ENCODE measurements at regions not wholly inside any gene's neighbourhood (a gene's known extent, or its start where the extent isn't known, plus 50 kb on each side); places are given as distances from the start of the nearest gene placed in this dataset.

DNA sequence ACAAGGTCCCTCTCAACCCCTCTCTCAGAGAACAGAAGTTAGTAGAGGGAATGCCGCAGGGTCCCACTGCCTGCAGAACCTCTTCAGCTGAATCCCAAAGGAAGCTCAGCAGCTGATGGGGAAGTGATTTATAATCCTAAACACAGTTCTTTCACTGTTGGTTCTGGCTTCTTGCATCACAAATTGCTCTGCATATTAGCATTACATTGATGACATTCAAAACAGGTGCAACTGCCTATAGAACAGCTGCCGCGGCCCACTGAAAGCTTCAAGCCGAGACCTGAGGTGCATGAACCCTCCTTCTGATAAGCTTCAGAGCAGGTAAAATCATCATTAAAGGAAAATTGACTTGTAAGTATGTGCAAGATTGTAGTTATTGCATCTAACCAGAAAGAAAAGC is 75.2 kb upstream of the KIRREL3 start:
- TF ChIP-seq EZH2 (IDR thresholded peaks at IDR 0.05; ENCODE audit: borderline replicate concordance, insufficient read depth, low read length, poor library complexity, severe bottlenecking), result no peak
- TF ChIP-seq, protein P1, sequence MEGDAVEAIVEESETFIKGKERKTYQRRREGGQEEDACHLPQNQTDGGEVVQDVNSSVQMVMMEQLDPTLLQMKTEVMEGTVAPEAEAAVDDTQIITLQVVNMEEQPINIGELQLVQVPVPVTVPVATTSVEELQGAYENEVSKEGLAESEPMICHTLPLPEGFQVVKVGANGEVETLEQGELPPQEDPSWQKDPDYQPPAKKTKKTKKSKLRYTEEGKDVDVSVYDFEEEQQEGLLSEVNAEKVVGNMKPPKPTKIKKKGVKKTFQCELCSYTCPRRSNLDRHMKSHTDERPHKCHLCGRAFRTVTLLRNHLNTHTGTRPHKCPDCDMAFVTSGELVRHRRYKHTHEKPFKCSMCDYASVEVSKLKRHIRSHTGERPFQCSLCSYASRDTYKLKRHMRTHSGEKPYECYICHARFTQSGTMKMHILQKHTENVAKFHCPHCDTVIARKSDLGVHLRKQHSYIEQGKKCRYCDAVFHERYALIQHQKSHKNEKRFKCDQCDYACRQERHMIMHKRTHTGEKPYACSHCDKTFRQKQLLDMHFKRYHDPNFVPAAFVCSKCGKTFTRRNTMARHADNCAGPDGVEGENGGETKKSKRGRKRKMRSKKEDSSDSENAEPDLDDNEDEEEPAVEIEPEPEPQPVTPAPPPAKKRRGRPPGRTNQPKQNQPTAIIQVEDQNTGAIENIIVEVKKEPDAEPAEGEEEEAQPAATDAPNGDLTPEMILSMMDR (IDR thresholded peaks at IDR 0.05; ENCODE audit: poor library complexity, severe bottlenecking), result no peak
- no peak for TF ChIP-seq POLR2AphosphoS5 (IDR thresholded peaks at IDR 0.05)
- TF ChIP-seq EP300 (conservative IDR thresholded peaks at IDR 0.05; ENCODE audit: poor library complexity, severe bottlenecking), result no peak
- no peak for TF ChIP-seq SMC3 (conservative IDR thresholded peaks at IDR 0.05; ENCODE audit: poor library complexity)
- no peak for TF ChIP-seq RAD21 (conservative IDR thresholded peaks at IDR 0.05)
- TF ChIP-seq, protein P2, sequence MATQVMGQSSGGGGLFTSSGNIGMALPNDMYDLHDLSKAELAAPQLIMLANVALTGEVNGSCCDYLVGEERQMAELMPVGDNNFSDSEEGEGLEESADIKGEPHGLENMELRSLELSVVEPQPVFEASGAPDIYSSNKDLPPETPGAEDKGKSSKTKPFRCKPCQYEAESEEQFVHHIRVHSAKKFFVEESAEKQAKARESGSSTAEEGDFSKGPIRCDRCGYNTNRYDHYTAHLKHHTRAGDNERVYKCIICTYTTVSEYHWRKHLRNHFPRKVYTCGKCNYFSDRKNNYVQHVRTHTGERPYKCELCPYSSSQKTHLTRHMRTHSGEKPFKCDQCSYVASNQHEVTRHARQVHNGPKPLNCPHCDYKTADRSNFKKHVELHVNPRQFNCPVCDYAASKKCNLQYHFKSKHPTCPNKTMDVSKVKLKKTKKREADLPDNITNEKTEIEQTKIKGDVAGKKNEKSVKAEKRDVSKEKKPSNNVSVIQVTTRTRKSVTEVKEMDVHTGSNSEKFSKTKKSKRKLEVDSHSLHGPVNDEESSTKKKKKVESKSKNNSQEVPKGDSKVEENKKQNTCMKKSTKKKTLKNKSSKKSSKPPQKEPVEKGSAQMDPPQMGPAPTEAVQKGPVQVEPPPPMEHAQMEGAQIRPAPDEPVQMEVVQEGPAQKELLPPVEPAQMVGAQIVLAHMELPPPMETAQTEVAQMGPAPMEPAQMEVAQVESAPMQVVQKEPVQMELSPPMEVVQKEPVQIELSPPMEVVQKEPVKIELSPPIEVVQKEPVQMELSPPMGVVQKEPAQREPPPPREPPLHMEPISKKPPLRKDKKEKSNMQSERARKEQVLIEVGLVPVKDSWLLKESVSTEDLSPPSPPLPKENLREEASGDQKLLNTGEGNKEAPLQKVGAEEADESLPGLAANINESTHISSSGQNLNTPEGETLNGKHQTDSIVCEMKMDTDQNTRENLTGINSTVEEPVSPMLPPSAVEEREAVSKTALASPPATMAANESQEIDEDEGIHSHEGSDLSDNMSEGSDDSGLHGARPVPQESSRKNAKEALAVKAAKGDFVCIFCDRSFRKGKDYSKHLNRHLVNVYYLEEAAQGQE (IDR thresholded peaks at IDR 0.05; ENCODE audit: borderline replicate concordance), result no peak
- TF ChIP-seq TAF1 (IDR thresholded peaks at IDR 0.05; ENCODE audit: low read depth), result no peak
- TF ChIP-seq MXI1 (conservative IDR thresholded peaks at IDR 0.05; ENCODE audit: poor library complexity, severe bottlenecking), result no peak
